GM23248 (cell line): ENCODE measurements at regions not wholly inside any gene's neighbourhood (a gene's known extent, or its start where the extent isn't known, plus 50 kb on each side); places are given as distances from the start of the nearest gene placed in this dataset.

ENCODE experiments used
- EZH2 ChIP-seq: fragments of 200-600 bp; sonication (generic); IDR thresholded peaks from 2 replicates; pipeline ENCODE4 v1.6.1; 2018; ENCODE audit warnings: antibody characterized with exemption, mild to moderate bottlenecking; ENCODE audit not compliant: insufficient read depth, poor library complexity, severe bottlenecking
- EZH2phosphoT487 ChIP-seq: fragments of 200-600 bp; sonication (generic); IDR thresholded peaks from 2 replicates; pipeline ENCODE4 v1.6.1; 2018; ENCODE audit warnings: antibody characterized with exemption, moderate library complexity, mild to moderate bottlenecking, low read depth; ENCODE audit not compliant: insufficient read depth

- no peak for TF ChIP-seq EZH2
- TF ChIP-seq EZH2phosphoT487: no peak
Measured at GRCh38 chr6:159525445-159526025, 167.5 kb downstream of the SOD2 start.
